AG20443 (cell line): ENCODE measurements at regions not wholly inside any gene's neighbourhood (a gene's known extent, or its start where the extent isn't known, plus 50 kb on each side); places are given as distances from the start of the nearest gene placed in this dataset.
"Not testable (repeated sequence)": the region's sequence is repeated elsewhere in the genome, so short reads cannot be mapped to it uniquely, and the experiment has no call there.

ENCODE experiments used
- DNase-seq: peaks from one replicate; pipeline ENCODE4 v3.0.0; 2012; ENCODE audit warnings: low spot score, mixed read lengths

DNA sequence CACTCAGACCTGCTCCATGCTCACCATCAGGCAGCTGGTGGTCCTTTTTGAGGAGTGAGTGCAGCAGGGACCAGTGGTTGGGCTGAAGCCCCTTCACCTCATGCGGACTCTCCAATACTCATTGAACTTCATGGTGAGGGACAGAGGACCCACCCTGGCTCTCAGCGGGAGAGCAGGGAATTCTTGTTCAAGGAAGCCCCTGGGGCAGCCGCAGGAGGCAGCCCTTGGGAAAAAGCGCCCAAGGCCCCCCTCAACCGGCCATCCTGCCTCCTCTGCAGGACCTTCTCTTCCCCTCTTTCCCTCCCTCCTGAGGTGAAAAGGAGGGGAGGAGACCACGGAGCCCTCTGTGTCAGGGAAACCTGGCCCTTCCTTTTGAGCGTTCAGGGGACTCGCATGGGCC is 4510.9 kb upstream of the OR11H1 start:
- not testable (repeated sequence) for DNase-seq

- DNase-seq = not testable (repeated sequence)
These were observed 4507.5 kb upstream of the OR11H1 start for GRCh38 chr22:11020522-11020921.

- DNase-seq = not testable (repeated sequence)
These were observed 4501.5 kb upstream of the OR11H1 start for GRCh38 chr22:11026541-11026940.

- not testable (repeated sequence) for DNase-seq
These were observed 4500.9 kb upstream of the OR11H1 start for GRCh38 chr22:11027064-11027463.

GRCh38 chr22:11027532-11027931 is 4500.5 kb upstream of the OR11H1 start:
- not testable (repeated sequence) for DNase-seq

DNA sequence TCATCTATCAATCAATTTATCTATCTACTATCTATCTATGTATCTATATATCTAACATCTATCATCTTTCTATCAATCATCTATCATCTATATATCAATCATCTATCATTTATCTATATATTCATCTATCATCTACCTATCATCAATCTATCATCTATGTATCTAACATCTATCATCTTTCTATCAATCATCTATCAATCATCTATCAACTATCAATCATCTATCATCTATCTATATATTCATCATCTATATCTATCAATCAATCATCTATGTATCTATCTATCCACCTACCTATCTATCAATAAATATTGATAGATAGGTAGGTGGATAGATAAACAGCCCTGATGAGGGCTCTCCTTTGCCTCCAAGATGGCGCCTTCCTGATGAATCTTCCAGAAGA is 4499.8 kb upstream of the OR11H1 start:
- not testable (repeated sequence) for DNase-seq

- DNase-seq = not testable (repeated sequence)
These were observed 4498.5 kb upstream of the OR11H1 start for GRCh38 chr22:11029534-11029933.

- DNase-seq = not testable (repeated sequence)
These were observed 4498.0 kb upstream of the OR11H1 start for GRCh38 chr22:11029967-11030366.

DNA sequence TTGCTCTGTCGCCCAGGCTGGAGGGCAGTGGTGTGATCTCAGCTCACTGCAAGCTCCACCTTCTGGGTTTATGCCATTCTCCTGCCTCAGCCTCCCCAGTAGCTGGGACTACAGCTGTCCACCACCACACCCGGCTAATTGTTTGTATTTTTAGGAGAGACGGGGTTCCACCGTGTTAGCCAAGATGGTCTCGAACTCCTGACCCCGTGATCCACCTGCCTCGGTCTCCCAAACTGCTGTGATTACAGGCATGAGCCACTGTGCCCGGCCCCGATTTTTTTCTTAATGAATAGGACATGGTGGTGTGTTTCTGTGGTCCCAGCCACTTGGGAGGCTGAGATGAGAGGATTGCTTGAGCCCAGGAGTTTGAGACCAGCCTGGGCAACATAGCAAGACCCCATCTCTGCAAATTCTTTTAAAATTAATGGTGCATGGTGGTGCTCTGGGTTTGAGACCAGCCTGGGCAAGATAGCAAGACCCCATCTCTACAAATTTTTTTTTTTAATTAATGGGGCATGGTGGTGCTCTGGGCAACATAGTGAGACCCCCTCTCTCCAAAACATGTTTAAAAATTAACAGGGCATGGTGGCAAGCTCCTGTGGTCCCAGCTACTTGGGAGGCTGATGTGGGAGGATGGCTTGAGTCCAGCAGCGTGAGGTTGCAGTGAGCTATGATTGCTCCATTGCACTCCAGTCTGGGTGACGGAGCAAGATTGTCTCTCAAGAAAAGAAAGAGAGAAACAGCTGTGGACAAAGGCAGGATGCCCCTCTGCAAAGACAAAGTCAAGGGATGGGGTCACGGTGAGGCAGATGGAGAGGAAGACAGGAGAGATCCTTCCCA is 4497.2 kb upstream of the OR11H1 start:
- DNase-seq = not testable (repeated sequence)

- DNase-seq = not testable (repeated sequence)
These were observed 4495.9 kb upstream of the OR11H1 start for GRCh38 chr22:11032115-11032514.

DNA sequence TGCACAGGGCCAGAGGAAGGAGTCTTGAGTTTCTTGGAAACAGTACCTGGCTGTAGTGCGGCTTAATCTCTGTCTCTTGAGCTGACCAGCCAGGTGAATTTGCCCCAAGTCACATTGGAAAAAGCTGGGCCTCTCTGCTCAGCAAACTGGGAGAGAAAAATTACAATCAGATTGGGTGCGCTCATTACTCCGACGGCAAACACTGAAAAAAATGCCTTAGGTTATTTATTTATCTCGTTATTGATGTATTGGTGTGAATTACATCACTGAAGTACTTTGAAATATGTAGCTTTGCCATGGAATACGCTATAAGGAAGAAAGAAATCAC is 4493.4 kb upstream of the OR11H1 start:
- DNase-seq = peak; percentile 10

GRCh38 chr22:11035031-11035873 is 4492.7 kb upstream of the OR11H1 start:
- DNase-seq = peak; percentile 20

DNA sequence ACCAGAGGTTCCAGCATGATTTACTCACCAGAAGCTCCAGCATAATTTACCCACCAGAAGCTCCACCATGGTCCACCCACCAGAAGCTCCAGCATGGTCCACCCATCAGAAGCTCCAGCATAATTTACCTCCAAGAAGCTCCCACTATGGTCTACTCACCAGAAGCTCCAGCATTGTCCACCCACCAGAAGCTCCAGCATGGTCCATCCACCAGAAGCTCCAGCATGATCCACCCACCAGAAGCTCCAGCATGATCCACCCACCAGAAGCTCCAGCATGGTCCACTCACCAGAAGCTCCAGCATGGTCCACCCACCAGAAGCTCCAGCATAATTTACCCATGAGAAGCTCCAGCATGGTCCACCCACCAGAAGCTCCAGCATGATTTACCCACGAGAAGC is 4490.7 kb upstream of the OR11H1 start:
- not testable (repeated sequence) for DNase-seq

GRCh38 chr22:11037814-11038213 is 4490.2 kb upstream of the OR11H1 start:
- DNase-seq = peak; percentile 30

- DNase-seq = not testable (repeated sequence)
These were observed 4489.2 kb upstream of the OR11H1 start for GRCh38 chr22:11038786-11039185.

GRCh38 chr22:11041416-11041815 is 4486.6 kb upstream of the OR11H1 start:
- not testable (repeated sequence) for DNase-seq

GRCh38 chr22:11042116-11042515 is 4485.9 kb upstream of the OR11H1 start:
- DNase-seq = no peak

DNA sequence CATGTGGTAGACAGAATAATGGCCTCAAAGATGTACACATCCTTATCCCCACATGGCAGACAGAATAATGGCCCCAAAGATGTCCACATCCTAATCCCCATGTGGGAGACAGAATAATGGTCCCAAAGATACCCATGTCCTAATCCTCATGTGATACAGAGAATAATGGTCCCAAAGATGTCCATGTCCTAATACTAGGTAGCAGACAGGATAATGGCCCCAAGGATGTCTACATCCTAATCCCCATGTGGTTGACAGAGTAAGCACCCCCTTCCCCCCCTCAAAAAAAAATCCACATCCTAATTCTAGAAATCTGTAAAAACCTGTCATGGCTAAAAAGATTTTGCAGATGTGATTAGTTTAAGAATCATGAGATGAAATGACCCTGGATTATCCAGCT is 4484.7 kb upstream of the OR11H1 start:
- DNase-seq = not testable (repeated sequence)

- not testable (repeated sequence) for DNase-seq
These were observed 4479.1 kb upstream of the OR11H1 start for GRCh38 chr22:11048884-11049283.

DNA sequence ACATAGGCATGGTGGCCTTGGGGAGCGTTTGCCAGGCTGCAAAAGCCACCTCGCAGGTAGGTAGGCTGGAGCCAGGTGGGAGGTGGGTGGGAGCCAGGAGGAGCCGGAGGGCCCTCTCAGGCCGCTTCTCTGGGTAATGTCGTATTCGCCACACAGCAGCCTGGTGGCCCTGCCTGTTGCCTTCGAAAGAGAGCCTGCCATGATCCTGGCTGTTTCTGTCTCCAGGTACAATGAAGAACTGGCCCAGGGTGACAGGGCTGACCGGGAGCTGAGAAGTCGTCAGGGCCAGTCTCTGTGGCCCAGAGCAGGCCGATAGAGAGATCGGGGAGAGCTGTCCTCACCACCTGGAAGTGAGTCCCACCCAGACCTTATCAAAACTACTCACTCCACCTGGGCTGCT is 4477.8 kb upstream of the OR11H1 start:
- not testable (repeated sequence) for DNase-seq

GRCh38 chr22:11051401-11052112 is 4476.4 kb upstream of the OR11H1 start:
- DNase-seq = not testable (repeated sequence)
